ENCODE measurements at regions not wholly inside any gene's neighbourhood (a gene's known extent, or its start where the extent isn't known, plus 50 kb on each side); places are given as distances from the start of the nearest gene placed in this dataset.

DNA sequence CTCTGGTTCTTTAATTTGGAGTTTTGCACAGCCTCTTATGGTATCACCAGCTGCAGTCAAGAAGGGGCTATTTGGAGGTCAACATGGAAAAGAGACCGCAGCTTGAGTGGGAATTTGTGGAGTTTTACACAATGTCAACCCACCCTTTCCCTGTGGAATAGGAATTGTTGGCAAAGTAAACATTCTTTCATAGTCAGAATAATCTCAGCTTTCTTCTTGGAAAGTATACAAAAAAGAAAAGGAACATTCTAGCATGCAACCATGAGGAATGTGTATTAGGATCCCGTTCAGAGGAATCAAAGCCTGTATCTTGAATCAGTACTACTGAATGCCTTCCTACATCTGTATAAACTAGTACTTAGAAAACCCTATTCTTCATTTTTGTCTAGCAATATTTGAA, 107.6 kb downstream of the LURAP1L start:
- DNase-seq (ENCODE audit: extremely low spot score) = no peak
- ChIA-PET CTCF (no interaction called here), POLR2A (no interaction called here)
- TF ChIP-seq, protein P1, sequence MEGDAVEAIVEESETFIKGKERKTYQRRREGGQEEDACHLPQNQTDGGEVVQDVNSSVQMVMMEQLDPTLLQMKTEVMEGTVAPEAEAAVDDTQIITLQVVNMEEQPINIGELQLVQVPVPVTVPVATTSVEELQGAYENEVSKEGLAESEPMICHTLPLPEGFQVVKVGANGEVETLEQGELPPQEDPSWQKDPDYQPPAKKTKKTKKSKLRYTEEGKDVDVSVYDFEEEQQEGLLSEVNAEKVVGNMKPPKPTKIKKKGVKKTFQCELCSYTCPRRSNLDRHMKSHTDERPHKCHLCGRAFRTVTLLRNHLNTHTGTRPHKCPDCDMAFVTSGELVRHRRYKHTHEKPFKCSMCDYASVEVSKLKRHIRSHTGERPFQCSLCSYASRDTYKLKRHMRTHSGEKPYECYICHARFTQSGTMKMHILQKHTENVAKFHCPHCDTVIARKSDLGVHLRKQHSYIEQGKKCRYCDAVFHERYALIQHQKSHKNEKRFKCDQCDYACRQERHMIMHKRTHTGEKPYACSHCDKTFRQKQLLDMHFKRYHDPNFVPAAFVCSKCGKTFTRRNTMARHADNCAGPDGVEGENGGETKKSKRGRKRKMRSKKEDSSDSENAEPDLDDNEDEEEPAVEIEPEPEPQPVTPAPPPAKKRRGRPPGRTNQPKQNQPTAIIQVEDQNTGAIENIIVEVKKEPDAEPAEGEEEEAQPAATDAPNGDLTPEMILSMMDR (IDR thresholded peaks at IDR 0.05; ENCODE audit: control extremely low read depth, extremely low read depth, low read depth, missing control alignments) = no peak

DNA sequence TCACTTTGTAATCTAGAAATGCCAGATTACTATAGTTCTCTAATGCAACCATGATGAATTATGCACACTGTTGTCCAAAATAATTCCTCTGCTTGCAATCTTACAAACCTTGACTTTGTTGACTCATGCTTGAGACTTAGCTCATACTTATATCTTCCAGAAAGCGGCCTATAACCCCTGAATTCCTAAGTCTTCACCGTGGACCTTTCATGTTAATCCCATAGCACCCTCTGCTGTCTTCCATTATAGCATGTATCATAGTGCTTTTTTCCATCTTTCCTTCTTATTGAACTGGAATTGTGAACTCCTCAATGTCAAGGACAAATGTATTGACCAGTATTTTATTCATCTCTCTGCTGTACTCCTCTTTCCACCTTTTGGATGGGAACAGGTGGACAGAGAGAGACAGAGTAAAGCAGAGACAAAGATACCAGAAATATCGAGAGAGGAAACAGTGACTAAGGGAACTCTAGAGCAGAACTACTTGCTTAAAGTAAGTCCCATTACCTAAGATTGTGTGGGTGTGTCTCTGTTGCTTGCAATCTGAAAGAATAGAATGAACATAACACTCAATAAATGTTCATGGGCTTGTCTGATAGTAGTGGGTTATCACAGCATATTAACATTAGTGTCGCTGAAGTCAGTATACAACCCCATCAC, 110.0 kb downstream of the LURAP1L start:
- TF ChIP-seq, protein P1 (IDR thresholded peaks at IDR 0.05; ENCODE audit: control extremely low read depth, extremely low read depth, low read depth, missing control alignments) = peak; percentile 25
- no peak for DNase-seq (ENCODE audit: extremely low spot score)
- ChIA-PET POLR2A (no interaction called here), CTCF (no interaction called here)

DNA sequence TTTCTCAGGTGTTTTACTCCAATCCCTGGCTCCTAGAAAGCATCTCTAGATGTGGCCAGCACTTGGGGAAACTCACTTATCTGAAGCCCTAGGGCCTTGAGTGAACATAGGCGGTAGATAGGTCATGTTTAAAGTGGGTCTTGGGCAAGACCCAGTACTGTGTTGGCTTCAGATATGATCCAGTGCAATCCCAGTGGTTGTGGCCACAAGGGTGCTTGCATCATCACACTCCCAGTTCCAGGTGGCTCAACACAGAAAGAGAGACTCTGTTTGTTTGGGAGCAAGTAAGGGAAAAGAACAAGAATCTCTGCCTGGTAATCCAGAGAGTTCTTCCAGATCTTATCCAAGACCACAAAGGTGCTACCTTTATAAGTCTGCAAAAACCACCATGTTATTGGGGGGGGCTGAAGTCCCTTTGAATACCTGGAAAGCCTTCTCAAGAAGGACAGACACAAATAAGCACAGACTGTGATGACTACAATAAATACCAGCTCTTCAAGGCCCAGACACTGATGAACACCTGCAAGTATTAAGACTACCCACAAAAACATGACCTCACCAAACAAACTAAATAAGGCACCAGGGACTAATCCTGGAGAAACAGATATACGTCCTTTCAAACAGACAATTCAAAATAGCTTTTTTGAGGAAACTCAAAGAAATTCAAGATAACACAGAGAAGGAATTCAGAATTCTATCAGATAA, 114.7 kb downstream of the LURAP1L start:
- TF ChIP-seq, protein P1 (IDR thresholded peaks at IDR 0.05; ENCODE audit: control extremely low read depth, extremely low read depth, low read depth, missing control alignments) = no peak
- DNase-seq (ENCODE audit: extremely low spot score) = no peak
- ChIA-PET CTCF (no interaction called here), POLR2A (no interaction called here)

DNA sequence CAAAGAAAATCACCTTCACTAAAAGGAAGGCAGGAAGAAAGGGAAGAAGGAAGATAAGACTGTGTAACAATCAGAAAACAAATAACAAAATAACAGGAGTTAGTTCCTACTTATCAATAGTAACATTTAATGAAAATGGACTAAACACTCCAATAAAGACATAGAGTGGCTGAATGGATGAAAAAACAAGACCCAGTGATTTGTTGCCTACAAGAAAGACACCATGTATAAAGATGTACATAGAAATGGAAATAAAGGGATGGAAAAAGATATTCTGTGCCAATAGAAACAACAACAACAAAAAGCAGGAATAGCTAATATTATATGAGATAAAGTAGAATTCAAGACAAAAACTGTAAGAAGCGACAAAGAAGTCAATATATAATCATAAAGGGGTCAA, 116.8 kb downstream of the LURAP1L start:
- TF ChIP-seq, protein P1 (IDR thresholded peaks at IDR 0.05; ENCODE audit: control extremely low read depth, extremely low read depth, low read depth, missing control alignments) = no peak
- no peak for DNase-seq (ENCODE audit: extremely low spot score)
- POLR2A ChIA-PET = no interaction called here
- CTCF ChIA-PET = no interaction called here

DNA sequence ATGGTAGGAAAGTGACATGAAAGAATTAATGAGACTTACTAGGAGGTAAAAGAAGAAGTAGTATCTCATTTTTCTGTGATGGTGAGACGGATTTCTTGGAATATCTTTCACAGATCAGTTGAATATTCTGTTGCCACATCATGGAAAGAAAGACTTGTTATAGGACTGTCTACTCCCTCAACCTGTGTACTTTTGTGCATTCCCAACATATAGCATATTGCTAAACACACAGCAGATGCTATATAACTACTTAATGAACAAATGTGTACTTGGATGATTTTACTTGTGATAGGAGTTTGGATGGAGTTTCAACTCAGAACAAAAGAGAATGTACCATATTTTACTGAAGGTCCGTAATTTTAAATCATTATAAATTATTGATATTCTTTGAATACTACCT, 128.5 kb downstream of the LURAP1L start:
- ChIA-PET POLR2A (no interaction called here), CTCF (no interaction called here)
- TF ChIP-seq, protein P1 (IDR thresholded peaks at IDR 0.05; ENCODE audit: control extremely low read depth, extremely low read depth, low read depth, missing control alignments) = no peak
- no peak for DNase-seq (ENCODE audit: extremely low spot score)

DNA sequence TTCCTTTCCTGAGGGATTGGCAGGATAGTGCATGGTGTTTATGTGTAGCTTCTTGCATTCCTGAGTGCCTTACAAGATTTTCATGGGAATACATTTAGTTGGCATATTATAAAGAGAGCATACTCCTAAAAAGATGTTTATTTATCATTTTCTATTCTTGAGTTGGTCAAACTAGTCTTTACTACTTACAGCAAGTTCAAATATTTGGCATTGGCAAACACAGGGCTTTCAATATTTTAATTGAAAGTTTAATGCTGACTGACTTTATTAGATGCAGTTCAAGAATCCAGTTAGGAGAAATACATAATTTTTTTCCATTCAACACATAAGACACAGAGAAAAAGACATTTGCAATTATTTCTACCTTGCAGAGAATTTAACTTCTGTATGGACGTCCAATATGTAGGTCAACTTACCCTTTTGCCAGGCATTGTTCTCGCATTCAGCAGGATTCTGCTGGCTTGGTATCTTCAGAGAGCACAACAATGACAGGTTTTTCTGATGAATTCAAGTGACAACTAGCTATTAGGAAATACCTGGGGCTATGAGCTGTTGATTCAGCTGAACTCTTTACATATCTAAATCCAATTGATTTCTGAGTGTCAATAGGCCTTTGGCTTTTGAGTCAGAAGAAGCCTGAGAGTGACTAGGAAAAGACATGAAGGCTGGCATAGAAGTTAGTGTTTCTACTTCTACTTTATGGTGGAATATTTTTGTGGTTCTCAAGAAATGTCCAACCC, 129.6 kb downstream of the LURAP1L start:
- CTCF ChIA-PET = no interaction called here
- POLR2A ChIA-PET = no interaction called here
- TF ChIP-seq, protein P1 (IDR thresholded peaks at IDR 0.05; ENCODE audit: control extremely low read depth, extremely low read depth, low read depth, missing control alignments) = no peak
- no peak for DNase-seq (ENCODE audit: extremely low spot score)
